ENCODE measurements at regions not wholly inside any gene's neighbourhood (a gene's known extent, or its start where the extent isn't known, plus 50 kb on each side); places are given as distances from the start of the nearest gene placed in this dataset.

GRCh38 chr2:215644233-215644897 lies 208.5 kb upstream of the FN1 start (continued):
- TF ChIP-seq CTCF (IDR thresholded peaks at IDR 0.05) = no peak

- no peak for ATAC-seq
- H3K27ac Mint-ChIP-seq = no peak overlapping the region
These were observed 202.8 kb upstream of the FN1 start for GRCh38 chr2:215638687-215639086.

GRCh38 chr2:215637651-215638050 lies 201.8 kb upstream of the FN1 start:
- Mint-ChIP-seq H3K4me1 (no peaks in the 10 kb centered on the region), H3K36me3 (peaks cover 44% of the 10 kb centered on the region), H3K27ac (no peak overlapping the region), H3K4me3 (no peak overlapping the region), H3K9me3 (peaks cover 52% of the 10 kb centered on the region), H3K27me3 (ENCODE audit: low read depth) (no peaks in the 10 kb centered on the region; the same call in 1 of the 2 replicates)
- DNase-seq (ENCODE audit: low spot score) = no peak
- ChIA-PET POLR2A (no interaction called here), CTCF (no interaction called here)
- TF ChIP-seq ZNF219 (CRISPR knock-in tag; IDR thresholded peaks at IDR 0.05; ENCODE audit: borderline replicate concordance) = no peak
- no peak for TF ChIP-seq NFE2L1 (CRISPR knock-in tag; IDR thresholded peaks at IDR 0.05)
- no peak for TF ChIP-seq TEAD4 (CRISPR knock-in tag; IDR thresholded peaks at IDR 0.05)
- no peak for TF ChIP-seq GTF2I (CRISPR knock-in tag; conservative IDR thresholded peaks at IDR 0.05)
- no peak for TF ChIP-seq MLX (CRISPR knock-in tag; IDR thresholded peaks at IDR 0.05)
- no peak for TF ChIP-seq FOXP4 (CRISPR knock-in tag; IDR thresholded peaks at IDR 0.05)
- no peak for TF ChIP-seq MAX (CRISPR knock-in tag; IDR thresholded peaks at IDR 0.05)
- no peak for TF ChIP-seq NR3C1 (CRISPR knock-in tag; conservative IDR thresholded peaks at IDR 0.05; ENCODE audit: low read depth)
- TF ChIP-seq IRF2 (CRISPR knock-in tag; IDR thresholded peaks at IDR 0.05; ENCODE audit: borderline replicate concordance, low read depth) = no peak
- ATAC-seq = no peak

More at GRCh38 chr2:215638687-215639086, 202.8 kb upstream of the FN1 start:
- Mint-ChIP-seq H3K27me3 (ENCODE audit: low read depth) (no peaks in the 10 kb centered on the region; the same call in 1 of the 2 replicates), H3K4me3 (no peak overlapping the region), H3K4me1 (no peaks in the 10 kb centered on the region), H3K9me3 (peaks cover 42% of the 10 kb centered on the region), H3K36me3 (peaks cover 35% of the 10 kb centered on the region)
- POLR2A ChIA-PET = interaction anchor here (0.5 kb wide), 1 partner anchor 323 kb away, joined by 3 read pairs; no protein-coding TSS in a partner anchor
- TF ChIP-seq ZNF317 (CRISPR knock-in tag; IDR thresholded peaks at IDR 0.05; ENCODE audit: borderline replicate concordance, low read depth) (peak; percentile 81; the same call in 1 of the 2 replicates), CBFB (CRISPR knock-in tag; IDR thresholded peaks at IDR 0.05; ENCODE audit: low read depth) (no peak)
- no peak for DNase-seq (ENCODE audit: low spot score)
- CTCF ChIA-PET = no interaction called here

- H3K36me3 Mint-ChIP-seq = peaks cover 51% of the 10 kb centered on the region
These were observed 200.9 kb upstream of the FN1 start for GRCh38 chr2:215636816-215637215.

More at GRCh38 chr2:215636816-215637215, 200.9 kb upstream of the FN1 start:
- TF ChIP-seq E2F4 (CRISPR knock-in tag; IDR thresholded peaks at IDR 0.05; ENCODE audit: borderline replicate concordance, low read depth) (no peak), SMAD3 (CRISPR knock-in tag; IDR thresholded peaks at IDR 0.05; ENCODE audit: borderline replicate concordance) (no peak), MYBL2 (CRISPR knock-in tag; IDR thresholded peaks at IDR 0.05) (no peak), NR2C2 (CRISPR knock-in tag; IDR thresholded peaks at IDR 0.05) (no peak), NR1H2 (CRISPR knock-in tag; IDR thresholded peaks at IDR 0.05) (no peak), FOXK1 (CRISPR knock-in tag; IDR thresholded peaks at IDR 0.05) (no peak), NFE2L1 (CRISPR knock-in tag; IDR thresholded peaks at IDR 0.05) (no peak), PREB (CRISPR knock-in tag; IDR thresholded peaks at IDR 0.05; ENCODE audit: borderline replicate concordance) (no peak), ATF1 (CRISPR knock-in tag; IDR thresholded peaks at IDR 0.05) (no peak), NFYB (CRISPR knock-in tag; conservative IDR thresholded peaks at IDR 0.05; ENCODE audit: low read depth) (no peak), GABPB1 (CRISPR knock-in tag; IDR thresholded peaks at IDR 0.05) (no peak), USF1 (CRISPR knock-in tag; IDR thresholded peaks at IDR 0.05) (no peak), SOX15 (CRISPR knock-in tag; IDR thresholded peaks at IDR 0.05) (no peak)
- ATAC-seq (no peak), DNase-seq (ENCODE audit: low spot score) (no peak)
- CTCF ChIA-PET = no interaction called here
- Mint-ChIP-seq H3K4me1 (no peaks in the 10 kb centered on the region), H3K9me3 (peaks cover 60% of the 10 kb centered on the region), H3K4me3 (no peak overlapping the region), H3K27me3 (ENCODE audit: low read depth) (no peaks in the 10 kb centered on the region; the same call in 1 of the 2 replicates), H3K27ac (no peak overlapping the region)
- POLR2A ChIA-PET = no interaction called here
